Ishikawa (cell line): ENCODE measurements at regions not wholly inside any gene's neighbourhood (a gene's known extent, or its start where the extent isn't known, plus 50 kb on each side); places are given as distances from the start of the nearest gene placed in this dataset.

Source experiments
- FOXM1 ChIP-seq: IDR thresholded peaks from 2 replicates; pipeline ENCODE4 v1.6.1; 2012; ENCODE audit warnings: low read depth, borderline replicate concordance
- REST ChIP-seq: IDR thresholded peaks from 2 replicates; pipeline ENCODE4 v1.6.1; 2012; ENCODE audit warnings: low read depth, mild to moderate bottlenecking
- TAF1 ChIP-seq: IDR thresholded peaks from 2 replicates; pipeline ENCODE4 v1.6.1; 2012; ENCODE audit warnings: low read depth, mild to moderate bottlenecking

GRCh38 chr13:21757763-21758162 lies 86.9 kb downstream of the FGF9 start:
- TF ChIP-seq FOXM1 (no peak), TAF1 (no peak), REST (no peak)
